ENCODE measurements at regions not wholly inside any gene's neighbourhood (a gene's known extent, or its start where the extent isn't known, plus 50 kb on each side); places are given as distances from the start of the nearest gene placed in this dataset.

- TF ChIP-seq CTCF (conservative IDR thresholded peaks at IDR 0.05; ENCODE audit: low read length) (no peak), EZH2phosphoT487 (IDR thresholded peaks at IDR 0.05; ENCODE audit: borderline replicate concordance, low read depth, low read length) (no peak)
These were observed 309.7 kb upstream of the NFE2L3 start for GRCh38 chr7:25842201-25842733.

Data from OCI-LY7 (cell line).